ENCODE measurements at regions not wholly inside any gene's neighbourhood (a gene's known extent, or its start where the extent isn't known, plus 50 kb on each side); places are given as distances from the start of the nearest gene placed in this dataset.

- TF ChIP-seq GABPA (IDR thresholded peaks at IDR 0.05; ENCODE audit: low read depth) (no peak), POLR2AphosphoS5 (IDR thresholded peaks at IDR 0.05; ENCODE audit: low read depth) (no peak), SPI1 (IDR thresholded peaks at IDR 0.05; ENCODE audit: borderline replicate concordance, low read depth) (no peak), REST (IDR thresholded peaks at IDR 0.05; ENCODE audit: insufficient replicate concordance, low read depth) (no peak)
- TF ChIP-seq, protein P1, sequence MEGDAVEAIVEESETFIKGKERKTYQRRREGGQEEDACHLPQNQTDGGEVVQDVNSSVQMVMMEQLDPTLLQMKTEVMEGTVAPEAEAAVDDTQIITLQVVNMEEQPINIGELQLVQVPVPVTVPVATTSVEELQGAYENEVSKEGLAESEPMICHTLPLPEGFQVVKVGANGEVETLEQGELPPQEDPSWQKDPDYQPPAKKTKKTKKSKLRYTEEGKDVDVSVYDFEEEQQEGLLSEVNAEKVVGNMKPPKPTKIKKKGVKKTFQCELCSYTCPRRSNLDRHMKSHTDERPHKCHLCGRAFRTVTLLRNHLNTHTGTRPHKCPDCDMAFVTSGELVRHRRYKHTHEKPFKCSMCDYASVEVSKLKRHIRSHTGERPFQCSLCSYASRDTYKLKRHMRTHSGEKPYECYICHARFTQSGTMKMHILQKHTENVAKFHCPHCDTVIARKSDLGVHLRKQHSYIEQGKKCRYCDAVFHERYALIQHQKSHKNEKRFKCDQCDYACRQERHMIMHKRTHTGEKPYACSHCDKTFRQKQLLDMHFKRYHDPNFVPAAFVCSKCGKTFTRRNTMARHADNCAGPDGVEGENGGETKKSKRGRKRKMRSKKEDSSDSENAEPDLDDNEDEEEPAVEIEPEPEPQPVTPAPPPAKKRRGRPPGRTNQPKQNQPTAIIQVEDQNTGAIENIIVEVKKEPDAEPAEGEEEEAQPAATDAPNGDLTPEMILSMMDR (IDR thresholded peaks at IDR 0.05; ENCODE audit: insufficient read depth, low read length): no peak
- Histone ChIP-seq H3K27ac (replicated peaks) (no peak overlapping the region), H3K4me3 (replicated peaks; ENCODE audit: insufficient read depth, low read length) (peak overlapping the region; percentile 0; the same call in 1 of the 2 replicates), H3K27me3 (ENCODE audit: insufficient read depth, poor library complexity, severe bottlenecking) (peaks cover 77% of the 10 kb centered on the region)
- DNase-seq (ENCODE audit: low read depth in 1 of 2, low spot score in 1 of 2): peak in 1 of 2 experiments; percentile 20
Observed at GRCh38 chr3:43996379-43997301, 245.0 kb upstream of the TOPAZ1 start.

GRCh38 chr3:43997316-43997715 lies 244.4 kb upstream of the TOPAZ1 start:
- H3K4me3 ChIP-seq (replicated peaks; ENCODE audit: insufficient read depth, low read length): no peak overlapping the region
- H3K27ac ChIP-seq (replicated peaks): no peak overlapping the region
- peaks cover 80% of the 10 kb centered on the region for H3K27me3 ChIP-seq (ENCODE audit: insufficient read depth, poor library complexity, severe bottlenecking)
- TF ChIP-seq GABPA (IDR thresholded peaks at IDR 0.05; ENCODE audit: low read depth) (no peak), POLR2AphosphoS5 (IDR thresholded peaks at IDR 0.05; ENCODE audit: low read depth) (no peak), REST (IDR thresholded peaks at IDR 0.05; ENCODE audit: insufficient replicate concordance, low read depth) (no peak), SPI1 (IDR thresholded peaks at IDR 0.05; ENCODE audit: borderline replicate concordance, low read depth) (no peak)
- TF ChIP-seq, protein P1 (IDR thresholded peaks at IDR 0.05; ENCODE audit: insufficient read depth, low read length): no peak
- no peak for DNase-seq (ENCODE audit: low read depth in 1 of 2, low spot score in 1 of 2)

GRCh38 chr3:43997788-43998369 lies 243.8 kb upstream of the TOPAZ1 start:
- H3K27me3 ChIP-seq (ENCODE audit: insufficient read depth, poor library complexity, severe bottlenecking): peaks cover 78% of the 10 kb centered on the region
- TF ChIP-seq SPI1 (IDR thresholded peaks at IDR 0.05; ENCODE audit: borderline replicate concordance, low read depth) (no peak), GABPA (IDR thresholded peaks at IDR 0.05; ENCODE audit: low read depth) (no peak), POLR2AphosphoS5 (IDR thresholded peaks at IDR 0.05; ENCODE audit: low read depth) (no peak), REST (IDR thresholded peaks at IDR 0.05; ENCODE audit: insufficient replicate concordance, low read depth) (no peak)
- TF ChIP-seq, protein P1 (IDR thresholded peaks at IDR 0.05; ENCODE audit: insufficient read depth, low read length): no peak
- DNase-seq (ENCODE audit: low read depth in 1 of 2, low spot score in 1 of 2): no peak
- H3K27ac ChIP-seq (replicated peaks): no peak overlapping the region
- H3K4me3 ChIP-seq (replicated peaks; ENCODE audit: insufficient read depth, low read length): no peak overlapping the region

Data from HL-60 (cell line).